Naive thymus-derived CD4-positive, alpha-beta T cell (primary cell): ENCODE measurements at regions not wholly inside any gene's neighbourhood (a gene's known extent, or its start where the extent isn't known, plus 50 kb on each side); places are given as distances from the start of the nearest gene placed in this dataset.
A peak's percentile ranks its signal among the peaks of the same experiment; 100 is the strongest.
"Not testable (repeated sequence)": the region's sequence is repeated elsewhere in the genome, so short reads cannot be mapped to it uniquely, and the experiment has no call there.

ENCODE experiments used
- ATAC-seq: fragments of 150-1000 bp; cut with Tn5 transposase; 2 replicates; pipeline ENCODE4 v1.10.0; 2021; ENCODE audit warnings: mild to moderate bottlenecking, moderate library complexity
- CTCF ChIA-PET: fragments of 350-600 bp; sonication (Branson Sonifier 250); formaldehyde crosslinking; loops from one replicate; lab custom pipeline; 2021; ENCODE audit warnings: antibody characterized with exemption; lab: Charles Lee
- POLR2A ChIA-PET: fragments of 350-600 bp; sonication (Branson Sonifier 250); formaldehyde crosslinking; loops from one replicate; lab custom pipeline; 2021; ENCODE audit warnings: antibody characterized with exemption, inconsistent platforms; lab: Charles Lee
- DNase-seq, 9 donors: peaks; one replicate each; pipeline versions ENCODE4 v3.0.0 to v3.0.0-alpha.2; 2020 to 2022; ENCODE audit warnings: mixed read lengths in 1 of 9
- H3K27ac ChIP-seq: one replicate; pipeline ENCODE4 v1.7.0; 2013; ENCODE audit warnings: mild to moderate bottlenecking, low read depth, low read length, moderate library complexity
- H3K27me3 ChIP-seq, 2 donors: one replicate each; pipeline ENCODE4 v1.7.0; 2013; ENCODE audit warnings: low read length in 2 of 2, mild to moderate bottlenecking in 2 of 2, moderate library complexity in 2 of 2; ENCODE audit not compliant: control insufficient read depth in 2 of 2, insufficient read depth in 2 of 2
- H3K36me3 ChIP-seq, 3 experiments: 1 replicate in 2 of 3; 2 replicates in 1 of 3; pipeline ENCODE4 v1.7.0; 2013; ENCODE audit warnings: low read length in 3 of 3, mild to moderate bottlenecking in 3 of 3, moderate library complexity in 1 of 3; ENCODE audit not compliant: insufficient read depth in 3 of 3, control insufficient read depth in 2 of 3
- H3K4me1 ChIP-seq, 2 donors: one replicate each; pipeline ENCODE4 v1.7.0; 2013; ENCODE audit warnings: low read length in 2 of 2, mild to moderate bottlenecking in 2 of 2, moderate library complexity in 1 of 2; ENCODE audit not compliant: control insufficient read depth in 2 of 2, insufficient read depth in 2 of 2
- H3K4me3 ChIP-seq: 2 replicates; pipeline ENCODE4 v1.7.0; 2013; ENCODE audit warnings: mild to moderate bottlenecking, low read length
- H3K9me3 ChIP-seq, 3 experiments: 1 replicate in 2 of 3; 2 replicates in 1 of 3; pipeline ENCODE4 v1.7.0; 2013; ENCODE audit warnings: low read length in 3 of 3; ENCODE audit not compliant: control insufficient read depth in 2 of 3
- H3K27ac Mint-ChIP-seq, 9 donors: one replicate each; pipeline ENCODE4 v1.8.0; 2020 to 2022; ENCODE audit warnings: mixed read lengths in 9 of 9, mild to moderate bottlenecking in 8 of 9, moderate library complexity in 5 of 9, inconsistent platforms in 2 of 9
- H3K27me3 Mint-ChIP-seq, 5 donors: one replicate each; pipeline ENCODE4 v1.8.0; 2021 to 2022; ENCODE audit warnings: mixed read lengths in 5 of 5, mild to moderate bottlenecking in 1 of 5
- H3K36me3 Mint-ChIP-seq, 5 donors: one replicate each; pipeline ENCODE4 v1.8.0; 2020 to 2022; ENCODE audit warnings: mixed read lengths in 5 of 5, mild to moderate bottlenecking in 3 of 5, inconsistent platforms in 1 of 5
- H3K4me1 Mint-ChIP-seq, 7 donors: one replicate each; pipeline ENCODE4 v1.8.0; 2020 to 2022; ENCODE audit warnings: mixed read lengths in 7 of 7, mild to moderate bottlenecking in 3 of 7, inconsistent platforms in 1 of 7
- H3K4me3 Mint-ChIP-seq, 10 donors: one replicate each; pipeline ENCODE4 v1.8.0; 2020 to 2022; ENCODE audit warnings: mild to moderate bottlenecking in 10 of 10, mixed read lengths in 10 of 10, moderate library complexity in 6 of 10, inconsistent platforms in 2 of 10
- H3K9me3 Mint-ChIP-seq, 11 donors: one replicate each; pipeline ENCODE4 v1.8.0; 2020 to 2022; ENCODE audit warnings: mixed read lengths in 11 of 11, mild to moderate bottlenecking in 4 of 11, inconsistent platforms in 1 of 11, moderate library complexity in 1 of 11
- intact Hi-C, 2 donors: fragments of 100-400 bp; cut with micrococcal nuclease; formaldehyde crosslinking; loops; one replicate each; pipeline ENCODE4 v1.15.1; 2023

DNA sequence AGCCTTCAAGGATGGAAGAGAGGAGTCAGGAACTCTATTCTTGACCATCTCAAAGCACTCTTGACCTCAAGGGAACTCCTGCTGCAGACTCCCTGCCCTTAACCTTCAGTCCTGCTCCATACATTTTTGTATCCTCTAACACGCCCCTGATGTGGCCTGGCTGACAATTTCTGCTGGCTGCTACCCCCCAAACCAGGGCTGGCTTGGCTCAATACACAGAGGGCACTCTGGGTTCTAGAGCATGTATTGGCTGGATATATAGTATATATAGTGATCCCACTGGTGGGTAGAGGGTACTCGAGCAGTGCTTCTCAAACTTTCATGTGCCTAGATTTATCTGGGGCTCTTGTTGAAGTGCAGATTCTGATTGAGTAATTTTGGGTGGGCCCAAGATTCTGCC lies 101.9 kb downstream of the SMIM20 start:
- CTCF ChIA-PET, result no interaction called here
- DNase-seq (no peak), ATAC-seq (no peak)
- POLR2A ChIA-PET, result no interaction called here
- Mint-ChIP-seq H3K4me1 (peaks cover 0 to 6% (median 0%) of the 10 kb centered on the region in 7 donors), H3K27ac (no peak overlapping the region), H3K4me3 (no peak overlapping the region), H3K9me3 (peaks cover 0 to 5% (median 0%) of the 10 kb centered on the region in 11 donors), H3K36me3 (no peaks in the 10 kb centered on the region), H3K27me3 (peaks cover 16 to 39% (median 36%) of the 10 kb centered on the region in 5 donors)
- Histone ChIP-seq H3K4me3 (no peak overlapping the region), H3K9me3 (no peaks in the 10 kb centered on the region), H3K27ac (no peak overlapping the region), H3K27me3 (no peaks in the 10 kb centered on the region), H3K36me3 (no peaks in the 10 kb centered on the region), H3K4me1 (no peaks in the 10 kb centered on the region)
- intact Hi-C loops, result no loop called here

- Mint-ChIP-seq H3K4me1 (peaks cover 0 to 6% (median 0%) of the 10 kb centered on the region in 7 donors), H3K4me3 (no peak overlapping the region), H3K27me3 (peaks cover 6 to 35% (median 30%) of the 10 kb centered on the region in 5 donors), H3K27ac (no peak overlapping the region), H3K9me3 (peaks cover 0 to 3% (median 0%) of the 10 kb centered on the region in 11 donors), H3K36me3 (no peaks in the 10 kb centered on the region)
- POLR2A ChIA-PET, result no interaction called here
- ATAC-seq (no peak), DNase-seq (no peak)
- H3K9me3 ChIP-seq, result no peaks in the 10 kb centered on the region
- CTCF ChIA-PET, result no interaction called here
- H3K4me1 ChIP-seq, result no peaks in the 10 kb centered on the region
- H3K36me3 ChIP-seq, result no peaks in the 10 kb centered on the region
- H3K27me3 ChIP-seq, result no peaks in the 10 kb centered on the region
- no peak overlapping the region for H3K27ac ChIP-seq
- no peak overlapping the region for H3K4me3 ChIP-seq
- intact Hi-C loops, result no loop called here
These were observed 103.5 kb downstream of the SMIM20 start for GRCh38 chr4:26017531-26017930.

DNA sequence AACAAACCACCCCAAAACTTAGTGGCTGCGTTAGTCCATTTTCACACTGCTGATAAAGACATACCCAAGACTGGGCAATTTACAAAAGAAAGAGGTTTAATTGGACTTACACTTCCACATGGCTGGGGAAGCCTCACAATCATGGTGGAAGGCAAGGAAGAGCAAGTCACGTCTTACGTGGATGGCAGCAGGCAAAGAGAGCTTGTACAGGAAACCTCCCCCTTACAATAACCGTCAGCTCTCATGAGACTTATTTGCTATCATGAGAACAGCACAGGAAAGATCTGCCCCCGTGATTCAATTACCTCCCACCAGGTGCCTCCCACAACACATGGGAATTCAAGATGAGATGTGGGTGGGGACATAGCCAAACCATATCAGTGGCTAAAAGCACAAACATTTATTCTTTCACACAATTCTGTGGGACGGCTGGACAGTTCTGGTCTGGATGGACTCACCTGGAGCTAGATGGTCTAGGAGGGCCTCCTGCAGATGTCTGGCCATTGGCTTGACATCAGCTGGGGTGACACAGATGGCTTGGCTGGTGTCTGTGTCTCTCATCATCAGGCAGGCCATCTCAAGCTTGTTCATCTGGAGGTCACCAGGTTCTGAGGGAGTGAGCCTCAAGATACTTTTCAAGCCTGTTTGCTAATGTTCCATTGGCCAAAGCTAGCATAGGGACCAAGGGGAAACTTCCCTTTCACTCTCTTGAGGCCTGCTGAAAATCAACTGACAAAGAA lies 104.1 kb downstream of the SMIM20 start:
- H3K4me3 ChIP-seq, H3K4me3 Mint-ChIP-seq, H3K4me1 Mint-ChIP-seq, H3K9me3 ChIP-seq, H3K27ac Mint-ChIP-seq, H3K9me3 Mint-ChIP-seq, ATAC-seq, DNase-seq, H3K27me3 ChIP-seq, H3K36me3 ChIP-seq, H3K36me3 Mint-ChIP-seq, CTCF ChIA-PET, POLR2A ChIA-PET, H3K27ac ChIP-seq, H3K4me1 ChIP-seq, intact Hi-C loops: not testable (repeated sequence)
- peaks cover 3 to 34% (median 27%) of the 10 kb centered on the region in 5 donors for H3K27me3 Mint-ChIP-seq

DNA sequence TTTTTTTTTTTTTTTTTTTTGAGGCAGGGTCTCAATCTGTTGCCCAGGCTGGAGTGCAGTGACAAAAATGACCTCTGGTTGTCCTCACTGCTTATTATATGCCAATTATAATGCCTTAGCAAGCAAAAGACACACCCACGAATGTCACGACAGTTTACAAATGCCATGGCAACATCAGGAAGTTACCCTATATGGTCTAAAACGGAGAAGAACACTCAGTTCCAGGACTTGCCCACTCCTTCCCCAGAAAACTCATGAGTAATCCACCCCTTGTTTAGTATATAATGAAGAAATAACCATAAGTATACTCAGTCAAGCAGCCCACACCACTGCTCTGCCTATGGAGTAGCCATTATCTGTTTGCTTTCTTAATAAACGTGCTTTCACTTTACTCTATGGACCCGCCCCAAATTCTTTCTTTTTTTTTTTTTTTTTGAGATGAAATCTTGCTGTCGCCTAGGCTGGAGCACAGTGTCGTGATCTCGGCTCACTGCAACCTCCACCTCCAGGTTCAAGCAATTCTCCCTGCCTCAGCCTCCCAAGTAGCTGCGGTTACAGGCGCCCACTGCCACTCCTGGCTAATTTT lies 106.2 kb downstream of the SMIM20 start:
- ATAC-seq, result peak; percentile 66
- peaks cover 3 to 29% (median 23%) of the 10 kb centered on the region in 5 donors for H3K27me3 Mint-ChIP-seq
- H3K36me3 Mint-ChIP-seq, result no peaks in the 10 kb centered on the region
- peak overlapping the region in 5 of 10 donors; percentile 20 to 56 (median 37) for H3K4me3 Mint-ChIP-seq
- POLR2A ChIA-PET, result no interaction called here
- DNase-seq, result no peak
- peaks cover 0 to 6% (median 0%) of the 10 kb centered on the region in 7 donors for H3K4me1 Mint-ChIP-seq
- H3K36me3 ChIP-seq, result no peaks in the 10 kb centered on the region
- peaks cover 0 to 1% (median 0%) of the 10 kb centered on the region in 11 donors for H3K9me3 Mint-ChIP-seq
- intact Hi-C loops, result no loop called here
- H3K4me3 ChIP-seq, result no peak overlapping the region
- no peaks in the 10 kb centered on the region for H3K9me3 ChIP-seq
- no peaks in the 10 kb centered on the region for H3K27me3 ChIP-seq
- no peak overlapping the region for H3K27ac ChIP-seq
- CTCF ChIA-PET, result no interaction called here
- no peak overlapping the region for H3K27ac Mint-ChIP-seq
- no peaks in the 10 kb centered on the region for H3K4me1 ChIP-seq

DNA sequence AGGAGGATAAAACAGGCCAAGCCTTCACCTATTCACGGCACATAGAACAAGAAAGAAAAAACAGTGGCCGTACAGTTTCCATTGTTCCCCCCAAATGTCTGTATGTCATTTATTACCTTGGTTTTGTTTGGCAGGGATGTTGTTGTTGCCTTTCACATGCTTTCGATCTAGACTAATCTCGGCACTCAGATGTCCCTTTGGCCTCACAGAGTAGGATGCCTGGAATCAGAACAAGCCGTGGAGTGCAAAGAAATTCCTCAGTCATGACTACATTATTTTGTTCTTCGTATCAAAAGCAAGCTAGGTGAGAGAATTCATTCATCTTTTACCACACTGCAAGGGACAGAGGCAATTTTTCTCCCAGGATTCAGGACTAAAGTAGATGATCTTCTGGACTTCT lies 106.9 kb downstream of the SMIM20 start:
- H3K36me3 Mint-ChIP-seq, result no peaks in the 10 kb centered on the region
- H3K4me3 Mint-ChIP-seq, result no peak overlapping the region
- DNase-seq (no peak), ATAC-seq (no peak)
- no peak overlapping the region for H3K4me3 ChIP-seq
- H3K4me1 Mint-ChIP-seq, result peaks cover 0 to 6% (median 0%) of the 10 kb centered on the region in 7 donors
- H3K27ac Mint-ChIP-seq, result no peak overlapping the region
- ChIA-PET POLR2A (no interaction called here), CTCF (no interaction called here)
- no peaks in the 10 kb centered on the region for H3K27me3 ChIP-seq
- no peaks in the 10 kb centered on the region for H3K9me3 ChIP-seq
- H3K9me3 Mint-ChIP-seq, result peaks cover 0 to 1% (median 0%) of the 10 kb centered on the region in 11 donors
- no peaks in the 10 kb centered on the region for H3K4me1 ChIP-seq
- peaks cover 5 to 29% (median 18%) of the 10 kb centered on the region in 5 donors for H3K27me3 Mint-ChIP-seq
- intact Hi-C loops, result no loop called here
- H3K36me3 ChIP-seq, result no peaks in the 10 kb centered on the region
- H3K27ac ChIP-seq, result no peak overlapping the region

- Mint-ChIP-seq H3K4me1 (peaks cover 0 to 6% (median 0%) of the 10 kb centered on the region in 7 donors), H3K36me3 (no peaks in the 10 kb centered on the region), H3K4me3 (no peak overlapping the region), H3K27me3 (peaks cover 5 to 32% (median 18%) of the 10 kb centered on the region in 5 donors), H3K9me3 (peaks cover 0 to 1% (median 0%) of the 10 kb centered on the region in 11 donors), H3K27ac (no peak overlapping the region)
- DNase-seq (no peak), ATAC-seq (no peak)
- H3K4me3 ChIP-seq, result no peak overlapping the region
- H3K27ac ChIP-seq, result no peak overlapping the region
- intact Hi-C loops, result no loop called here
- POLR2A ChIA-PET, result no interaction called here
- no peaks in the 10 kb centered on the region for H3K27me3 ChIP-seq
- no peaks in the 10 kb centered on the region for H3K4me1 ChIP-seq
- no peaks in the 10 kb centered on the region for H3K9me3 ChIP-seq
- H3K36me3 ChIP-seq, result no peaks in the 10 kb centered on the region
- CTCF ChIA-PET, result no interaction called here
These were observed 107.7 kb downstream of the SMIM20 start for GRCh38 chr4:26021417-26022345.
